GM18861 (cell line): ENCODE measurements at regions not wholly inside any gene's neighbourhood (a gene's known extent, or its start where the extent isn't known, plus 50 kb on each side); places are given as distances from the start of the nearest gene placed in this dataset.
"Not testable (repeated sequence)": the region's sequence is repeated elsewhere in the genome, so short reads cannot be mapped to it uniquely, and the experiment has no call there.

ENCODE experiments used
- ATAC-seq: cut with Tn5 transposase; IDR thresholded peaks from one replicate; pipeline ENCODE4 v1.9.1; 2021; ENCODE audit not compliant: unreplicated experiment

DNA sequence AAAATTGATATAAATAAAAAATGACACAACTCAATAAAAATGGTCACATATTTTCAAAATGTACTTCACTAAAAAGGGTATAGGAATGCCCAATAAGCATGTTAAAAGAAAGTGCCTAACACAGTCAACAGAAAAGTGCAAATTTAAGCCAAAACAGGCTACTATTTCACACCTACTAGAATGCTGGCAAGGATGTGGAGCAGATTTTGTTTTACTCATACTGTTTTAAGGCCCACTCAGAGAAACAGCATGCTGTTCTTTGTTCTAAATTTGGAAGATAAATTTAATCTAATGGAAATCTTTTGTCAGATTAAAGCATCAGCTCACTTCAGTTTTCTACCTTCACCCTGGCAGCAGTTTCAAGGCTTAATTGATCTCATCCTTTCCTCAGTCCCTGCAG, 576.8 kb upstream of the HS3ST1 start:
- no peak for ATAC-seq

DNA sequence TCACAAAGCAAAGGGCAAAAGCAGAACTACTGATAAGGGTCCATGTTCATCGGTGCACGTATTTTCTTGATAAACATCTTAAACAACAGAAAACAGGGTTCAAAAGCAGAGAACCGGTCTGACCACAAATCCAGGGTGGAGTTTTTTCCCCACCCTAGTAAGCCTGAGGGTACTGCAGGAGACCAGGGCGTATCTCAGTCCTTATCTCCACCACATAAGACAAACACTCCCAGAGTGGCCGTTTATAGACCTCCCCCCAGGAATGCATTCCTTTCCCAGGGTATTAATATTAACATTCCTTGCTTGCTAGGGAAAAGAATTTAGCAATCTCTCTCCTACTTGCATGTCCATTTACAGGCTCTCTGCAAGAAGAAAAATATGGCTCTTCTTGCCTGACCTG, 567.9 kb upstream of the HS3ST1 start:
- ATAC-seq = not testable (repeated sequence)

DNA sequence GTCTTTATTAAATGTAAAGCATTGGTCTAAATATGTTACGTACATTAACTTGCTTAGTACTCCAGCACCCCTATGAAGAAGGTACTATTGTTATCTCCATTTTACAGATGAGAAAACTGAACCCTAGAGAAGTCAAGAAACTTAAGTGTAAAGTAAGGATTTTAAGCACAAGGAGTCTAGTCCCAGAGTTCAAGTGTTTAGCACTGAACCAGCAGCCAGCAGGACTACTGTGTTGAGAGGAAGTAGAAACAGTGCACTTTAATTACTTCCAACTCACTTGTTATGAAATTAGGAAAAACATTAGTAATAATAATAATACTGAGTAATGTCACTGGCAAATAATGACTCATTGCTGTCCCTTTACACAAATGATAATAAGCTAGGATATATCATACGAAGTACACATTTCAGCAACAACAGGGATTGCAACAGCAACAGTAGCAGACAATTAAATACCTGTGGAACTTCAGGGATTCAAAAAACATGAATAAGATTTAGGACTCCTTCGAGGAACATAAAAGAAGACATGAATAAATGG, 548.1 kb upstream of the HS3ST1 start:
- ATAC-seq = no peak

DNA sequence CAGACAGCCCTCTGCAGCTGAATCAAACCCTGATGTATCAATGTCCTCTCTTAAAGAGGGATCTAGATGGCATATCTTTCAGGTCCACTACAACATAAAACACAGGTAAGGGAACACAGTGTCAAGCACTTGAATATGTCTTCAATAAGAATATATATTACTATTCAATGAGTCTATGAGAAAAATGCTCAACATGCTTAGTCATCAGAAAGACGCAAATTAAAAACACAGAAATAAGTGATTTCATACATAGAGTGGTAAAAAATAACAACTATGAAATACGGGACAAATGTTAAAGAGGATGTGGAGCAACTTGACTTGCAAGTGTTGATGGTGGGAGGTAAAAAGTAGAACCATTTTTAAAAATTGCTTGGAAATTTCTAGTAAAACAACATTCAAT, 544.6 kb upstream of the HS3ST1 start:
- no peak for ATAC-seq

DNA sequence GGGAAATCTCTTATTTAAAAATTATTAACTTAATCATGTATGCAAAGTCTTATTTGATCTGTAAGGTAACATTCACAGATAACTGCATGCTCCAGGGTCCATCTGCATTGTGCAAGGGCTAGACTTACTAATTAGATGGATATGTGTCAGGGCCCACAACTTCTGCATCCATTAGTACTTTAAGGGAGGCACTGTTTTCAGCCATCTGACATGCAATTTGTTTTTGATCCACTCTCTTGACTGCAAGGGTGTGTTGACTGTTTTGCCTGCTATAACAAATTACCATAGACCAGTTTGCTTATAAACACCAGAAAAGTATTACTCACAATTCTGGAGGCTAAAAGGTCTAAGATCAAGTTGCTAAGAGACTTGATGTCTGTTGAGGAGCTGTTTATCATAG, 542.1 kb upstream of the HS3ST1 start:
- no peak for ATAC-seq

DNA sequence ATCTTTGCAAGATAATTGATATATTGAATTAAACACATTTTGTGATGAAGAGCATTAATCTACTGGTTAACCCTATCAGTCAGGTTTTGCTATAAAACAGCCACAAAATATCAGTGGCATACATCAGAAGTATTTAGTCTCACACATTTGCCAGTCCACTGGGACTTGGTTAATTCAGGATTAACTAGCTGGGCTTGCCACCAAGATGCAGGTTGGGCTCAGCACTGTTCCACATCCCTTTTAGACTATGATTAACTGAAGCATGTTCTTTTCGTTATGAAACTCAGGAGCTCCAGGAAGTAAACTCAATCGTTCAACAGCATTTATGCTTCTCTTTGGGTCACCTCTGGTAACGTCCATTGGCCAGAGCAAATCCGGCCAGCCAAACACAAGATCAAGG, 538.1 kb upstream of the HS3ST1 start:
- no peak for ATAC-seq

DNA sequence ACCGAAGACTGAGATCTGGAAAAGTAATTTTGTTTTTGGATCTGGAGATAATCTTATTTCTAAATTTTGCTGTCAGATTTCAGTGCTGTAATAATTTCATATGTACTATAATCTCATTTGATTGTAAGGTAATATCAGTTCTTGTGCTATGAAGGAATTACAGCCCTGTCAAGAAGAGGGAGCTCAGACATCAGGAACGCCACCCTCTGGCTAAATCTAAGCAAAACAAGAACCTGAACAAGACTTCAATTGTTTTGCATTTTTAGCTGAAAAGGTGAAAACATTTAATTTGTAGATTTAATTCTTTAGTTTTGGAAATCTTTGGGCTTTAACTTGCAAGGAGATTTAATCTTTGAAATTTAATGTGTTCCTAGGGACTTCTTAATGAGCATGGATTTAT, 525.4 kb upstream of the HS3ST1 start:
- no peak for ATAC-seq

DNA sequence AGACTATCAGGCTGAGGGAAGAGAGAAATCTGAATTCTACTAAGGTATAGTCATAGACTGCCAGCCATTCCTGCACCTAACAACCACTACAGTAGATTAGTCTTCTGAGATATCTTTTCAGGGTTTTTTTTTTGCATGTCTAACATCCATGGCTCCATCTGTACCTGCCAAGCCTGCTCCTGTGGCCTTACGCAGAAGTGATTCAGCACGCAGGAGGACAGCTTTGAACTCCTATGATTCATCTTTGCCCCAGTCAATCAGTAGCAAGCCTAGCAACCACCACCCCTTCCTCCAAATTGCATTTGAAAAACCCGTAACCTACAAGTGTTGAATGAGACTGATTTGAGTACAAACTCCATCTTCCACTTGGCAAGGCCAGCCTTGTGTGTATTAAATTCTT, 520.7 kb upstream of the HS3ST1 start:
- ATAC-seq = no peak

DNA sequence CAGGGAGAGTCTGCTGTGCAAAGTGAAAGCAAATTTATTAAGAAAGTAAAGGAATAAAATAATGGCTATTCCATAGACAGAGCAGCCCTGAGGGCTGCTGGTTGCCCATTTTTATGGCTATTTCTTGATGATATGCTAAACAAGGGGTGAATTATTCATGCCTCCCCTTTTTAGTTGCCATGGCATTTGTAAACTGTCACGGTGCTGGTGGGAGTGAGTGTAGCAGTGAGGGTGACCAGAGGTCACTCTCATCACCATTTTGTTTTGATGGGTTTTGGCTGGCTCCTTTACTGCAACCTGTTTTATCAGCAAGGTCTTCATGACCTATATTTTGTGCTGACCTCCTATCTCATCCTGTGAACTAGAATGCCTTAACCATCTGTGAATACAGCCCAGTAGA, 518.9 kb upstream of the HS3ST1 start:
- not testable (repeated sequence) for ATAC-seq

DNA sequence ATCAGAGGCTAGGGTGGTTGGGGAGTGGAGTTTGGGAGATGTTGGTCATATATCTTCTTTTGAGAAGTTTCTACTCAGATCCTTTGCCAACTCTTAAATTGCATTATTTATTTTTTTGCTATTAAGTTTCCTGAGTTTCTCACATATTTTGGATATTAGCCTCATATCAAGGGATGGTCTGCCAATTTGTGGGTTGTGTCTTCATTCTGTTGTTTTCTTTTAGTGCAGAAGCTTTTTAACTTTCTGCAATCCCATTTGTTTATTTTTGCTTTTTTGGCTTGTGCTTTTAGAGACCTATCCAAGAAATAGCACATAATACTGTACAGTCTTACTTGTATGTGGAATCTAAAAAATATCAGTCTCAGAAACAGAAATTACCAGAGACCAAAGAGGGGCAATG, 509.2 kb upstream of the HS3ST1 start:
- no peak for ATAC-seq

DNA sequence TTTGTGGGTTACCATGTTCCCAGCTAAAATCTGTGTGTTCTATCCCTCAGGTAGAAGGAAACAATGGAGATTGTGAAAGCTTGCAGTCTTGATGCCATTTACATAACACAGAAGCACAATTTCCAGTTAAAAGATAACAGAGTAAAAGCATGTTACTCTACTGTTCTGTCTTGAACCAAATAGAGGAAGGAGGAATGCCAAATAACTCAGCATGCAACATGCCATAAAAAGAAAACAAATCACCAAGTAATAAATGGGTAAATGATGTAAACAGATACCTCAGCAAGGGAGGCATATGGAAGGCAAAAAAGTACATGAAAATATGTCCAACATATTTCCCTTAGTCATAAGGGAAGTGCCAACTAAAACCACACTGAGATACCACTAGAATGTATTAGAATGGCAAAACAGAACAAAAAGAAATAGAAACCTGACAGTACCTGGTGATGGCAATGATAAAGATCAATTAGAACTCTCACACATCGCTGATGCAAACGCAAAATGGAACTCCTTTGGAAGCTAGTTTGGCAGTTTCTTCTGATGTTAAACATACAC, 502.6 kb upstream of the HS3ST1 start:
- ATAC-seq = no peak

DNA sequence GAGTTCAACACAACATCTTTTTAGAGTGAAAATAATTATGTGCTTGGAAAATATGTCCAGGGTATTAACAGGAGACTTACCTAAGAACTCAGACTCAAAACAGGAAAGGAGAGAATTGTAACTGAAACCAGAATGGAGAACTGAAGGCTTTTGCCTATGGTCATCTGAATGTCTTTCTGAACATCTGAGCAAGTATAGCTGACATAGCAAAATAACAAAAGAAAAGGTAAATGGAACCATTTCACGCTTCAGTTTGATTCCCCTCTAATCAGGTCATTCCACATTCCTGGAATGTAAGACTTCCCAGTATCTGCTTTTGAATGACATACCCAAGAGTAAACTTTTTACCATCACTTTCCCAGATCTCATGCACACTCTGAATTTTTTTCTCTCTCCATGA, 500.4 kb upstream of the HS3ST1 start:
- ATAC-seq = no peak

DNA sequence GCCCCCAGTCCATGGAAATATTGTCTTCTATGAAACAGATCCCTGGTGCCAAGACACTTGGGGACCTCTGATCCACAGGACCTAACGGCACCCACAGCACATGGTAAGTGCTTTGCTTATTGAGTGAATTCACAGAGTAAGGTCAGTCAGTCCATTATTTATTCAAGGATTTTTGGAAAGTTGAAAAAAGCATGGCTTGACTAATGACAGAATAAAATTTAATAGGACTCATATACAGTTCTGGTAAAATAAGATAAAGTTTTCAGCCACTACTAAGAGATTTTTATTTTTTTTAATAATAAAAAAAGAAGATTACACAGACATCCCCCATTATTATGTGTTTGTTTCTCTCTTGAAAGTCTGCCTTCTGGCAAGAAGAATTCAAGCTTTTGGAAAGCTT, 490.6 kb upstream of the HS3ST1 start:
- ATAC-seq = no peak

DNA sequence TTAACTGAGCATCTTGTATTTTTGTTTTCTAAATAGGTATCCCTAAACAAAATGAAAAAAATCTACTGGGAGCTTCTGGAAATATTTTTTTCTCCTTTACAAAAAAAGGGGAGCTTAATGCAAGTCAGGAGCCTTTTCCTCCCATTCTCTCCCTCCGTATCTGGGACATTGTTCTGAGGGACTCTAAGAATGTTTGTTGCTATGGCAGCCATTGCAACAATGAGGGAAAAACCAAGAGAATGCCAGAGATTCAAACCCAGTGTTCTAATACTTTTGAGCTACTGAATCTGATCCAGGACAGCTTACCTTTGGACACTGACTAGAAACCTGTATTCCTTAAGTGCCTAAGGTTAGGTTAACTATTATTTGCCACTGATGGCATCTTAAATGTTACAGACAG, 485.7 kb upstream of the HS3ST1 start:
- ATAC-seq = no peak

DNA sequence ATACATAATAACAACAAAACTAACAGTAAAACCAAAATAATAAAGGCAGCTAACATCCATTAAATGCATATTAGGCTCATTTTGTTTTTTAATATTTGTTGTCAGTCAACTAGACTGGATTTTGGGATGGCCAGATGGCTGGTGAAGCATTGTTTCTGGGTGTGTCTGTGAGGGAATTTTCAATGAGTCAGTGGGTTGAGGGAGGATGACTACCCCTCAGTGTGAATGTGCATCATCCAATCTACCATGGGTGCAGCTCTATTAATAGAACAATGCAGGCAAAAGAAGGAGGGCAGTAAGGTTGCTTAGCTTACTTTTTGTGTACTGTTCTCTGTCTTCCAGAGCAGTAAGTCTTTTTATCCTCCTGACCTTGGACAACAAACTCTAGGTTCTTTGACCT, 484.2 kb upstream of the HS3ST1 start:
- ATAC-seq = no peak

DNA sequence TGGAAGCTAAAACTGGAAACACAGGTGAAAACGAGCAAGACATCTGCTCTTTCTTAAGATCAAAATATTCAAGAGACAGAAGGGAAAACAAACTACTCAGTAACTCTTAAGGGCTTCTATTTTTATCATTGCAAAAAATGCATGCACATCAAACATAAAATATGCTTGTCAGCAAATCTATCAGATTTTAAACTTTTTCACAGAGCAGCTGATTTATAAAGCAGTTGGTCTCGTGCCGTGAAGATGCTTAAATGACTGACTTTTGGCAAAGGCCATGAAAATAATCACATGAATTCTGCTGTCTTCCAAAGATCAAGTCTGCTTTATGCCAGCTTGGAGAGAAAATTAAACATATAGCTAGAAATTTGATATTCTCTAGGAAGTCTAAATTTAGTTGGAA, 482.1 kb upstream of the HS3ST1 start:
- no peak for ATAC-seq

DNA sequence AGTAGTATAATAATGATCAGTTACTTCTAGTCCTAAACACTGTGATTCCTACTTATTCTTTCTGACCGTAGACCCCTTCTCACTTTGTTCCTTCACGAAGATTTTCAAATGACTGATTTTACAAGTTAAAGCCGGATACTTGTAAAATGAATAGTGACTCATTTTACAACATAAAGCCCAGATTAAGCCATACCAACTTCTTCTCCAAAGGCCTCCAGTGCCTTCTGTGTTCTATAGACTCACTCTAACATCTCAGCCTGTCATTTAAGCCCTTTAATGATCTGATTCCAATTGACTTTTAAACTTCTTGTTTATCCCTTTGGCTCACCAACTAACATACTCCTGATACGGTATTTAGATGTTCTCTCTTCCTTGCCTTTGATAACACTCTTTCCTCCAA, 480.0 kb upstream of the HS3ST1 start:
- no peak for ATAC-seq

DNA sequence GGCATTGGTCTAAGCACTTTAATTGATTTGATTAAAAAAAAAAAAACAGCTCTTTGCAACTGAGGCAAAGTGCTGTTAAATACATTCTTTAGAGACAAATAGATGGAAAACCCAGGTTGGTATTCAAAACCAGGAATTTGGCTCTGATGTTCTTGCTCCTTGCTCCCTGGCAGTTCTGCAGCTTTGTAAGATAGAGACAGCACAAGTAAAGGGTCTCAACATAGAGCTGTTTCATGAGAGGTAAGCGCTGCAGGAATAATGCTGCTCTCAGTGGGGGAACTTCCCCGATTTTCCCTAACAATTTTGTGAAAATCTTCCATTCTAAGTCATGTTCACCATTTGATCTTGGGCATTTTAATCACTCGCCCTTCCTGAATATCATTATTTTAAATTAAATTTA, 479.5 kb upstream of the HS3ST1 start:
- no peak for ATAC-seq

DNA sequence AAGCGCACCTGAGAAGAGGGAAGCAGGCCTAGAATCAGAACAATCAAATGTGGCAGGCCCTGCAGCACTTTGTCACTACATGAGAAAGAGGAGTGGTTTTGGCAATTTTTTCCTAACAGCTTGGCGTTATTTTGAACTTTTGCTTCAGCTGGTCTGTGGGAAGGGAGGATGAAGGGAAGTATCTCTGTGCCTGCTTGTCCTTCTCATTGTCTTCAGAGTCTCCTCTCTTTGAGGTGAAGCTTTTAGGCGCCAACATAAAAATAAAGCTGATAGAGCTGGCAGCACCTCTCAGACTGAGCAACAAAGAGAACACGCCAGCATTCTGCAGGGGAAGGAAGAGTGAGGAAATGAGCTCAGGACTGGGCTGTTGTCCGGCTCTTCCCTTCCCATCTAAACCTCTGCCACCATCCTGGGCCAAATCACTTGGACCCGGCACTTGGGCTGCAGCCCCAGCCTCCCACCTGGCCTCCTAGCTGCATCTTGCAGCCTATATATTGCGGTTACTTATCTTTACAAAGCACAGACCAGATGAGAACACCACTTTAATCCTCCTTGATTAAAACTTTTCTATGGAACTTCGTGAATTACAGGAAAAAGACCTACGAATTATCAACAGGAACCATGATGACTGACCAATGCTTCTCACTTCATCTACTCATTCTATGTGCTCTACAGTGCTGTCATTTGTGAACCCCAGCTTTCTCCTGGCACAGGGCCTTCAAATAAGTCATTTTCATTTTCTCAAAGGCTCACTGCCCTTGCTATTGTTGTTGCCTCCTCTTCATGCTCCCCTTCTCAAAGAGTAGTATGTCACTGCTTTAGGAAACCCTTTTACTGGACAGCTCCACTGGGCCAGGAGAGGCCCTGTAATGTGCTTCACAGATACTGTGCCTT, 476.4 kb upstream of the HS3ST1 start:
- ATAC-seq = no peak

DNA sequence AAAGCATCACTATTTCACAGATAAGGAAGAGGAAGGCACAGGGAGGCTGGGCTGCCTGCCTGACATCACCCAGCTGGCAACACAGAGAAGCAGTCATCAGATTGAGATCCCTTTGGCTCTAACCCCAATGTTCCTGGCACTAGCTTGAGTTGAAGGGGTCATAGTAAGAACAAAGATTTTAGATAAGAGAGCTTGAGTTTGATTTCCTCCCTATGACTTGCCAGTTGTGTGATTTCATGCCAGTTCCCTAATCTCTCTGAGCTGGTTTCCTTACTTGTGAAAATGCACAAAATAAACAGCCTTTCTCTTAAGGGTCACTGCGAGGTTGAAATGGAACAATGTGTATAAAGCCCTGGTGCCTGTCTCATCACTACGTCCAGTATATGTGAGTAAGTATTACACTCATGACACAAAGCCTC, 475.4 kb upstream of the HS3ST1 start:
- ATAC-seq = no peak

DNA sequence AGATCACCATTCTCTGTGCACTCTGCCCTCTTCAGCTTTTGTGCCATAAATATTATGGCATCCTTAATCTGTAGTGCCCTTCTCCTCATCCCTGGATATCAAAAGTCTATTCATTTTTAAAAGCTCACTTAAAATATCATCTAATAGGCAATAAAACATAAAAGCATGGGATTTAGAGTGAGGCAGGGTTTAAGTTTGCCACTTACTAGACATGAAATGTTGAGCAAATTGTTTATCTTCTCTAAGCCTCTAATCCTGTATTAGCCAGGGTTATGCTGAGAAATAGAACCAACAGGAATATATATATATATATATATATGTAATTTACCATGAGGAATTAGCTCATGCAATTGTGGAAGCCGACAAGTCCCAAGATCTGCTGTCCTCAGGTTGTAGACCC, 472.4 kb upstream of the HS3ST1 start:
- ATAC-seq = no peak

DNA sequence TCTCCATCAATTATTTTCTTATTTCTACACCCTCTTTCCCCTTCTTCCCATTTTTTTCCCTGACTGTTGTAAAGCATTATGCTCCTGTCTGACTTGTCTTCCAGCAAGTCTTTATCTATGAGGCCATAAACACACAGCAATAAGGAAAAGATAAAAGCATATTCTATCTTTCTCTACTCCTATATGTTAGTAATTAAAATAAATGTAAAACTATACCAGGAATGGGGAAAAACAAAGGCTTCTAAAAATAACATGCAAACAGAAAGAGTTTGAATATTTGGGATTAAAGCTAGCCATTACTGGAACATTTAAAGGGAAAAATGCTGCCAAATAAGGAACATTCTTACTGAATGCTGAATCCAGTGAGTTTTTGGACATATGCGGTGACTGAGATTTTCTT, 471.7 kb upstream of the HS3ST1 start:
- no peak for ATAC-seq

DNA sequence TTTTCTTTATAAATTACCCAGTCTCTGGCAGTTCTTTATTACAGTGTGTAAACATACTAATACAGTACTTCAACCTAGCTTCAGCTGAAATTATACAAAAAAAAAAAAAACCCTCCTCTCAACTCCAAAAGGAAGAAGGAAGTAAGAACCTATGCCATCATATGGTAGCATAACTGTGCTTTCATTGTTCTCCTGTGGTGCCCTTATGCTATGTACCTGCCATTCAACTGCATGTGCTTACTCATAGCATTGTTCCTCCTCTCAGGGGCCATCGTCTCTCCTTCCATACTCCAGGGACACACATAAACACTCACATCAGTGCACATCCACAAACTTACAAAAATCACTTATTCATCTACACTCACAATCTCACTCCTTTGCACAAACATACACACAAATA, 470.1 kb upstream of the HS3ST1 start:
- no peak for ATAC-seq
